Fibroblast of the aortic adventitia (primary cell): ENCODE measurements at regions not wholly inside any gene's neighbourhood (a gene's known extent, or its start where the extent isn't known, plus 50 kb on each side); places are given as distances from the start of the nearest gene placed in this dataset.
"Not testable (repeated sequence)": the region's sequence is repeated elsewhere in the genome, so short reads cannot be mapped to it uniquely, and the experiment has no call there.

Source experiments
- DNase-seq: peaks from one replicate; pipeline ENCODE4 v3.0.0-alpha.2; 2010; ENCODE audit warnings: low read depth
- H3K4me3 ChIP-seq: 2 replicates; pipeline ENCODE4 v1.5.1; 2011; ENCODE audit warnings: low read depth, mild to moderate bottlenecking, control low read depth, low read length, moderate library complexity
- TF ChIP-seq, protein P1 (sequence below): IDR thresholded peaks from 2 replicates; pipeline ENCODE4 v1.5.1; 2011; ENCODE audit warnings: mild to moderate bottlenecking, low read length, control low read depth, inconsistent platforms; ENCODE audit not compliant: insufficient read depth

DNA sequence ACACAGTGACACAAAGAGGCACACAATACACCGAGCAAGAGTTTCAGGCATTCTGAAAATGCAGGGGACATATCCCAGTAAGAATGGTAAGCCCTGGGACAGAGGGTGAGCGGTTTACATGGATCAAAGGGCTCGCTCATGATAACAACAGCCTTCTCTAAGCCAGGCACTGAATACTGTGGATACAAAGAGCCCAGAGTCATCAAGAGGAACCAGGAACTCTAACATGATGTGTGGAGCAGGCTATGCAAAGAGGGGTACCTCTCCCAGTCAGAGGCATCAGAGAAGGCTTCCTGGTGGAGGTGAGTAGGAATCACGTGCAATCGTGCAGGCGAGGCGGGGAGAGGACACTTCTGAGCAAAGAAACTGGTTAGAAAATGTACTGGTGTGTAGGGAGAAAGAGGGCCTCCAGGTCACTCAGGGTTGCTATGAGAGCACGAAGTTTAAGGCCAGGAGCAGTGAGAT is 76.9 kb upstream of the EEA1 start:
- H3K4me3 ChIP-seq: no peak overlapping the region
- TF ChIP-seq, protein P1, sequence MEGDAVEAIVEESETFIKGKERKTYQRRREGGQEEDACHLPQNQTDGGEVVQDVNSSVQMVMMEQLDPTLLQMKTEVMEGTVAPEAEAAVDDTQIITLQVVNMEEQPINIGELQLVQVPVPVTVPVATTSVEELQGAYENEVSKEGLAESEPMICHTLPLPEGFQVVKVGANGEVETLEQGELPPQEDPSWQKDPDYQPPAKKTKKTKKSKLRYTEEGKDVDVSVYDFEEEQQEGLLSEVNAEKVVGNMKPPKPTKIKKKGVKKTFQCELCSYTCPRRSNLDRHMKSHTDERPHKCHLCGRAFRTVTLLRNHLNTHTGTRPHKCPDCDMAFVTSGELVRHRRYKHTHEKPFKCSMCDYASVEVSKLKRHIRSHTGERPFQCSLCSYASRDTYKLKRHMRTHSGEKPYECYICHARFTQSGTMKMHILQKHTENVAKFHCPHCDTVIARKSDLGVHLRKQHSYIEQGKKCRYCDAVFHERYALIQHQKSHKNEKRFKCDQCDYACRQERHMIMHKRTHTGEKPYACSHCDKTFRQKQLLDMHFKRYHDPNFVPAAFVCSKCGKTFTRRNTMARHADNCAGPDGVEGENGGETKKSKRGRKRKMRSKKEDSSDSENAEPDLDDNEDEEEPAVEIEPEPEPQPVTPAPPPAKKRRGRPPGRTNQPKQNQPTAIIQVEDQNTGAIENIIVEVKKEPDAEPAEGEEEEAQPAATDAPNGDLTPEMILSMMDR: no peak
- DNase-seq: no peak

DNA sequence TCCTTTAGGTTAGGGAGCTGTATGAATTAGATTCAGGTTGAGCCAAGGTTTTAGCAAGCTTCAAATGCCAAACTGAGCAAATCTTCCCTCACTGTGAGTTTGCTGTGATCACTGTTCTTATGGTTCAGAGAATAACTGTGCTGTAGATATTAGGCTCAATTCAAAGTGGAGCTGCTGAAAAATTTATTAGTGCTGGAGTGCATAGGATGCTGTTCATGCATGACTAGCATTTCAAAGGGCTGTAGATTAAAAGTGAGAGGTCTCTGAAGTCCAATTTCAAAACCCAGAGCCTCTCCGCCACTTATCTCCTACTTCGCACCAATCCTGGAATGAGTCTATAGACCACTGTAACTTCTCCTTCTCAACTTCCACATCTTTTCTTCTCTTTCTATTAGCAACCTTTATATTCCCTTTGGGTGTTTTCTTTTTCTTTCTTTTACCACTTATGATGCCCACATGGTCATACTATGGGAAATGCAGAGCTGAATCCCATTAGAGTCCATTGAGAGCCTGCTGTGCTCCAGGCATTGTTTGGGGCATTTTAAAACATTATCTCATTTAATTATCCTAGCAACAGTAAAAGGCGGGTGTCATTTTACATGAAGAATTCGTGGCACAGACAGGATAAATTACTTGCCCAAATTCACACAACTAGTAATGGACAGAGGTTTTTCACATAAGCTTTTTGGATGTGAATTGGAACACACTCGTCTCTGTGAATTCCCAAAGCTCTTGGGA is 77.5 kb upstream of the EEA1 start:
- no peak overlapping the region for H3K4me3 ChIP-seq
- DNase-seq: no peak
- TF ChIP-seq, protein P1: no peak

DNA sequence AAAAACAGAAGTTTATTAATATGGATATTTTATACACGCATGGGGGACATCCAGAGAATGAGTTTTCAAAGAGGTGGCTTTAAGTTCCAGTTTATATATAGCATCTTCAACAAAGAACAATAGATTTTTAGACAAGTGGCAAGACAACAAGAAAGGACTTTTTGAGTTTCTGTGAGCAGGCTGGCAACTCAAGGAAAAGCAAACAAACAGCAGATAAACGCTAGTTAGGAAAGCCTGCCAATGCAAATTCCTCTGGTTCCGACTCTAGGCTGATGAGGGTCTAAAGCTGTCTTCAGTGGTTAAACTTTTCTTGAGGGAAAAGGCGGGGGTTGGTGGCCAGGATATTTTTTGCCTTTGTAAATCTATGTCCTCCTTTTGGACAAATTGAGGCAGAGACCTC is 78.4 kb upstream of the EEA1 start:
- TF ChIP-seq, protein P1: no peak
- no peak overlapping the region for H3K4me3 ChIP-seq
- no peak for DNase-seq

DNA sequence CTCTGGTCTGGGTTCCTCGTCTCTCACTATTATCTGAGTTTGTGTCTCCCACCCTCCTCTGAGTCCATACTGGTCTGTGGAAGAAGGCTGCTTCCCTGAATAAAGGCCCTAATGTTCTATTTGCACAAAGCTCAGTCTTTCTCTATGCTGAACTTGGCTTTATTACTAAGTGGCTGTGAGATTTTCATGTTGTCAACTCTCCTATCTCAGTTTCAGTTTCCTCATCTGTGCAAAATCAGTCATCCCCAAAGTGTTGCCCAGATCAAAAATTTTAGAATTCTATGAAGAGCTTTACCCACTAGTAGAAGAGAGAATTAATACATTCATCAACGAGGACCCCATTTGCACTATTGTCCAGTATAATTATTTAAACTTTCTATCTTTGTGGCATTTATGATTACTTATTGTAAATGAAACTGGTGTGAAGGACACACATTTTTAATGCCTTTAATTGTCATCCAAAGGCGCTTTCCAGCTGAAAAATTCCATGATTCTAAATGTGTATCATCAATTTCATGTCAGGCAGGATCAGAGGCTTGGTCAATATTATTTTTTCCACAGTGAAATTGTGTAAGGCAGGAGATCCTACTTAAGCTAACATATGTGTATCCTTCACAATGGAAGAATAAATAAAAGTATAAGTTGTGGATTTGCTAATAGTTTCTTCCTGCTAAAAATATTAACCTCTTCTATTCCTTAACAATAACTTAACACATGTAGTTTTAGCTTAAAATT is 79.1 kb upstream of the EEA1 start:
- TF ChIP-seq, protein P1: no peak
- no peak overlapping the region for H3K4me3 ChIP-seq
- DNase-seq: no peak

DNA sequence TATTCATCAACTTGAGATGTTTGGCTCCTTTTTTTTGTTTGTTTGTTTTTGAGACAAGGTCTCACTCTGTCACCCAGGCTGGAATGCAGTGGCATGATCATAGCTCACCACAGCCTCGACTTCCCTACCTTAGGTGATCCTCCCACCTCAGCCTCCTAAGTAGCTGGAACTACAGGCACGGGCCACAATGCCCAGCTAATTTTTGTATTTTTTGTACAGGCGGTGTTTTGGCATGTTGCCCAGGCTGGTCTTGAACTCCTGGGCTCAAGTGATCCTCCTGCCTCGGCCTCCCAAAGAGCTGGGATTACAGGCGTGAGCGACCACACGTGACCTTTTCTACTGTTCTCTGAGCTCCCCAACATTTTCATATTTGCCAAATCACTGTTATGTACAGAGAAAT is 79.8 kb upstream of the EEA1 start:
- not testable (repeated sequence) for H3K4me3 ChIP-seq, DNase-seq

DNA sequence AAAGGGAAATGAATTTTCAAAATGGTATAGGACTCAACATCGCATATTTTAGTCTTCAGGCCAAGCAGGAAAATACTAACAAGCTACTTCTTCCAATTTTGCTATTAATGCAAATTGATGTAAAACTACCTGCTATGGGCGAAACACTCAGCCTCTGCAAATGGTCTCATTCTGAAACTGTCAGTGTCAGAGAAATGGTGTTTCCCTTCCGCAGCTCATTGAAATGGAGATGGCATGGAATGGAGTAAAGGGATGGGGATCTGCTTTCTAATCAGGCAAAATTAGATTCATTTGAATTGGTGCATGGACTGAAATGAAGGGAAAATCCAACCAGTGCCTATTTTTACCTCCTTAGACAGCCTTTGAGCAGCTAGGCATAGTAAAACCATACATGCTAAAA is 80.4 kb upstream of the EEA1 start:
- TF ChIP-seq, protein P1: no peak
- no peak overlapping the region for H3K4me3 ChIP-seq
- no peak for DNase-seq

DNA sequence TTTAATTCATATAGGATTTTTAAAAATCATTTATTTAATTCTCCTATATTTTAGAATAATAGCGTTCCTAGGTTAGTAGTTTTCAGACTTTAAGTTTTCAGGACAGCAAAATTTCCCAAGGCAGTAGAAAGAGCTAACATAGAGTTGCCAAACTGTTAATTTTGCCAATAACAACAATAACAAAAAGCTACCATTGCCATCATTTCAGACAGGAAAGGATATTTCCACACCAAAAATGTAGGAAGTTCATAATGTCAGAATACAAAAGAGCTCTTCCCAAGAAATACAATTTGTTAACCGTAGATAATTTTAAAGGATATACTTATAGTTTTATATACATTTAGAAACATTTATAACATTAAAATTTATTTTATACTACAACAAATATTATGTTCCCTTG is 81.4 kb upstream of the EEA1 start:
- TF ChIP-seq, protein P1: no peak
- no peak for DNase-seq

More for the DNA sequence above, 81.4 kb upstream of the EEA1 start:
- no peak overlapping the region for H3K4me3 ChIP-seq
